ENCODE measurements at regions not wholly inside any gene's neighbourhood (a gene's known extent, or its start where the extent isn't known, plus 50 kb on each side); places are given as distances from the start of the nearest gene placed in this dataset.

DNA sequence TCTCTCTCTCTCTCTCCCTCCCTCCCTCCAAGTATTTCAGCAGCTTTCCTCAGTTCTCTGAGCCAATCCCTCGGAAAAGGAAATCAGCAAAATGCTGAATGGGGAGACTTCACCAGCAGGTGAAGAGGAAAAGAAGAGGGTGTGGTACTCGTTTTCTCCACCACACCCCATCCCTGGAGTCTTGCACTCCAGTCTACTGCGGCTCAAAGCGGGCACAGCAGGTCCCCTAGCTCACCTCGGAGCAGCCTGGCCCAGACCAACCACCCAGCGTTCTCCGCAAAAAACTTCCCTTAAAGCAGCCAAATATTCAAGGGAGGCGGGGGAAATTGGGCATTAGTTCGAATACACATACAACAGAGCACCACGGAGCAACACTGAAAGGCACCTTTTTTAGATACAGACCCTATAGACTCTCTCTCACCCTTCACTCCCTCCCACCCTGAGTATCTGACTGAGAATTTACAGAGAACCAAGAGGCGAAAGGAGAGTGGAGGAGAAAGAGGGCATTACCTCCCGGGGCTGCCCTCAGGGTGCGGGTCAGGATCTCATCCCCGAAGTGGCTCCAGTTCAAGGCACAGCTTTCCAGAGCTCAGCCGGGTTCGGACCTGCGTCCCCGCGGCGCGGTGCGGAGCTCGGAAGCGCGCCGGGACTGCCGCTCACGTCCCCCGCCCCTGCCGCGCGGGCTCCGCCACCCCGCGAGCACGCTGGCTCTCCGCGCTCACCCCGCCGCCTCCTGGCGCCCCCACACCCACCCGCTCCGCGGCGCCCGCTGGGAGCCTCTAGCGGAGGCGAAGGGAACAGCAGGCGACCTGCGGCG is 1638.5 kb upstream of the C9orf72 start:
- Histone ChIP-seq H3K56ac (ENCODE audit: extremely low read depth, insufficient read depth, low read length) (no peak overlapping the region), H2AFZ (replicated peaks; ENCODE audit: low read length, poor library complexity) (peak overlapping the region; percentile 40), H3K4me3 (ENCODE audit: insufficient read depth, low read depth, low read length) (no peak overlapping the region), H3K9ac (ENCODE audit: low read depth, low read length) (no peak overlapping the region), H3K9me3 (ENCODE audit: control insufficient read depth, insufficient read depth, low read length) (no peaks in the 10 kb centered on the region), H3K23ac (ENCODE audit: low read depth, low read length) (no peak overlapping the region), H3K9me1 (ENCODE audit: insufficient read depth, low read length) (no peaks in the 10 kb centered on the region), H2BK5ac (ENCODE audit: low read depth, low read length, poor library complexity, severe bottlenecking) (no peak overlapping the region), H3K79me1 (ENCODE audit: low read depth in 1 of 2, low read length in 2 of 2) (no peaks in the 10 kb centered on the region), H3K27me3 (ENCODE audit: control insufficient read depth, insufficient read depth, low read length) (peaks cover 10% of the 10 kb centered on the region), H3K4me1 (ENCODE audit: control insufficient read depth, insufficient read depth, low read length) (no peaks in the 10 kb centered on the region), H4K8ac (ENCODE audit: low read depth in 2 of 2, low read length in 2 of 2) (no peak overlapping the region), H2BK20ac (ENCODE audit: low read depth, low read length) (no peak overlapping the region), H3K4me2 (ENCODE audit: low read depth, low read length) (no peak overlapping the region), H3K18ac (ENCODE audit: low read depth, low read length) (no peak overlapping the region), H2BK120ac (ENCODE audit: low read depth, low read length) (no peak overlapping the region), H2AK9ac (replicated peaks; ENCODE audit: low read depth, low read length, poor library complexity) (no peak overlapping the region), H3K14ac (replicated peaks; ENCODE audit: low read depth, low read length) (no peak overlapping the region), H4K91ac (ENCODE audit: insufficient read depth, low read depth, low read length) (no peak overlapping the region), H3K27ac (ENCODE audit: insufficient read depth, low read length) (no peak overlapping the region), H2BK15ac (ENCODE audit: low read depth, low read length) (no peak overlapping the region), H2AK5ac (ENCODE audit: low read depth, low read length) (no peak overlapping the region), H3K4ac (ENCODE audit: low read depth, low read length) (no peak overlapping the region), H4K5ac (ENCODE audit: low read depth, low read length) (no peak overlapping the region), H4K20me1 (ENCODE audit: insufficient read depth, low read length) (no peaks in the 10 kb centered on the region), H3K36me3 (ENCODE audit: control insufficient read depth, insufficient read depth, low read length) (no peaks in the 10 kb centered on the region)
- DNase-seq = no peak
- TF ChIP-seq RAD21 (IDR thresholded peaks at IDR 0.05; ENCODE audit: low read length) (no peak), SMC3 (IDR thresholded peaks at IDR 0.05; ENCODE audit: low read depth, low read length) (no peak), CTCF (conservative IDR thresholded peaks at IDR 0.05; ENCODE audit: low read depth, low read length) (peak; percentile 53), ELK1 (IDR thresholded peaks at IDR 0.05; ENCODE audit: borderline replicate concordance, low read depth, low read length) (no peak), POLR2A (IDR thresholded peaks at IDR 0.05; ENCODE audit: low read depth, low read length) (no peak), MAFK (IDR thresholded peaks at IDR 0.05; ENCODE audit: low read depth, low read length) (no peak), USF2 (IDR thresholded peaks at IDR 0.05; ENCODE audit: low read depth, low read length) (no peak), RCOR1 (IDR thresholded peaks at IDR 0.05; ENCODE audit: insufficient replicate concordance, low read length) (no peak)
- CTCF ChIA-PET = no interaction called here
- dilution Hi-C loops (cut with HindIII; ENCODE audit: low sequenced_read_pairs, unreplicated experiment) = no loop called here
- POLR2A ChIA-PET (ENCODE audit: unreplicated experiment) = no interaction called here
- 0% methylated on average over 14 of the region's 51 CpGs; no CpG with 5 or more reads in 1 of the 2 experiments for WGBS, 2 experiments (ENCODE audit: extremely low coverage in 2 of 2, insufficient read length in 1 of 2)
- in situ Hi-C loops (cut with MboI; ENCODE audit: low sequenced_read_pairs) = no loop called here
- no TSS peak for BruUV-seq (replicated peaks)
- peak; percentile 70 for ATAC-seq (ENCODE audit: low read depth)
- intact Hi-C loops (cut with micrococcal nuclease) = no loop called here
